IPS-15b (cell line): ENCODE measurements at regions not wholly inside any gene's neighbourhood (a gene's known extent, or its start where the extent isn't known, plus 50 kb on each side); places are given as distances from the start of the nearest gene placed in this dataset.

Experiments used
- H3K27me3 ChIP-seq: one replicate; pipeline ENCODE4 v1.6.1; 2013; ENCODE audit warnings: low read length; ENCODE audit not compliant: control insufficient read depth, insufficient read depth
- H3K36me3 ChIP-seq: one replicate; pipeline ENCODE4 v1.6.1; 2013; ENCODE audit warnings: low read length; ENCODE audit not compliant: control insufficient read depth, insufficient read depth
- H3K4me1 ChIP-seq: one replicate; pipeline ENCODE4 v1.6.1; 2013; ENCODE audit warnings: mild to moderate bottlenecking, low read length; ENCODE audit not compliant: control insufficient read depth, insufficient read depth
- H3K4me3 ChIP-seq: one replicate; pipeline ENCODE4 v1.5.1; 2013; ENCODE audit warnings: low read depth, low read length
- H3K9ac ChIP-seq: one replicate; pipeline ENCODE4 v1.6.1; 2013; ENCODE audit warnings: low read depth, mild to moderate bottlenecking, low read length
- H3K9me3 ChIP-seq: one replicate; pipeline ENCODE4 v1.6.1; 2013; ENCODE audit warnings: mild to moderate bottlenecking, low read length; ENCODE audit not compliant: control insufficient read depth, insufficient read depth

DNA sequence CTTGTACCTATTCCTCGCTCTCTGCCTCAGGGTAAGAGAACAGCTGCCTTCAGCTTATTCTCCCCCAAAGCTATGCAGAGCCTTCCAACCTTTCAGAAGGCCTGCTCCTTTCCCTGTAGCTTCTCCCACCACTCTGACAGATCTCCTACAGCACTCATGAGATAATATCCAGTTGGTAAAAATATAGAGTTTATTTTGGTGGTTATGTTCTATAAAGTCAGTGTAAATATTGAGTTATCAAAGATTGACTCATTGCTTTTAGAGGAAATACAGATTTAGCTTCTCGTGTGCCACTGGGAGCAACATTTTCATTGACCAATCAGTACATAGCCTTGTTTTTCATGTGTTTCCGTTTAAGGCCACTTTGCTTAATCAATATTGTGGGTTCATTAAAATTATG lies 216.2 kb upstream of the TECRL start:
- H3K4me1 ChIP-seq = no peaks in the 10 kb centered on the region
- H3K36me3 ChIP-seq = no peaks in the 10 kb centered on the region
- H3K9ac ChIP-seq = no peak overlapping the region
- H3K27me3 ChIP-seq = no peaks in the 10 kb centered on the region
- no peaks in the 10 kb centered on the region for H3K9me3 ChIP-seq
- no peak overlapping the region for H3K4me3 ChIP-seq

DNA sequence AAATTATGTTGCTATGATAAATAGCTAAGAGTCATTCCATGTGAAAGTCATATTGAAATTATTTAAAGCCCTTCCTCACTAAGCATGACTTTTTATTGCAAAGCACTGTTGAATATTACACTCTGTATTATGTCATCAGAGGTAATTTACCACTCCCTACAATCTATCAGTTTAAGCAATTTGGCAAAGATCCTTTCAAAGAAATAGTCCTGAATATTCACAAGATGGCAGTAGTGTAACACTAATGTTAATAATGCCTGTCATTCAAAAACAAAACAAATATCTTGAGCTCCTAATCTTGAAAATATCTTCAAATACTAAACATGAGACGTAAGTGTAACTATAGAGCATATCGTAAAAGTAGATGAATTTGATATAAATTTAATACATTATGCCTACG lies 208.6 kb upstream of the TECRL start:
- no peaks in the 10 kb centered on the region for H3K27me3 ChIP-seq
- no peak overlapping the region for H3K4me3 ChIP-seq
- H3K9me3 ChIP-seq = no peaks in the 10 kb centered on the region
- H3K36me3 ChIP-seq = no peaks in the 10 kb centered on the region
- H3K4me1 ChIP-seq = no peaks in the 10 kb centered on the region
- no peak overlapping the region for H3K9ac ChIP-seq

DNA sequence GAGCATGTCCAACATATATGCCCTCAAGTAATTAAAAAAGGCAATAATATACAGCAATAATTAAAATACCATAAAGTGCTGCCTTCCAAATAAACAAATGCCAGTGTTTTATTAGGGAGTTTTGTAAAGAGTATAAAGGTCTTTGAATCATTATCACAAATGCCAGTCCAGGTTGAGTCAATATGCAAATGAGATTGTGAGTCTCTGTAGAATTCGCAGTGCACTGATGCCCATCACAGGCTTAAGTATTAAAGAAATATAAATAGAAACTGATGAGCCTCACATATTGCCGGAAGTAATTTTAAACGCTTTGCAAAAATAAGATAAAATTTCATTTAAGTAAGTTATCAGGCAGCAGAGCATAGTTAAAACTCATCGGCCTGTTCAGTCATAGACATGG lies 205.0 kb upstream of the TECRL start:
- H3K4me1 ChIP-seq = no peaks in the 10 kb centered on the region
- H3K36me3 ChIP-seq = no peaks in the 10 kb centered on the region
- no peak overlapping the region for H3K9ac ChIP-seq
- H3K27me3 ChIP-seq = no peaks in the 10 kb centered on the region
- no peaks in the 10 kb centered on the region for H3K9me3 ChIP-seq
- no peak overlapping the region for H3K4me3 ChIP-seq

DNA sequence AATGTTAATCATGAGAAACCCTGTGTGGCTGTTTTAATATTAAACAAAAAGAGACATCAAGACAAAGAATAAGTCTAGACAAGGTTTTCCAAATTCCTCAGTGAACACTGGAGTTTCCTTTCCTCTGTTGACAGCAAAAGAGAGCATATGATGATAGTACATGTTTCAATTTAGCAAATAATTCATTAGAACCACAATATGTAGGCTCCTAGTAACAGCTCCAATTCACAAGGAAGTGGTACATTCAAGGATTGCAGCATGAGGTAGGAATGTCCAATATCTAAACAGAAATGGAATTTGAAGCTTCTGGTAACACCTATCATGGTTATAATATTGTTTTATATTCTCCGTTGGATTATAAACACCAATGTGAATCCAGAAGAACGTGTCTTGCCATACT lies 203.8 kb upstream of the TECRL start:
- H3K4me1 ChIP-seq = no peaks in the 10 kb centered on the region
- no peak overlapping the region for H3K4me3 ChIP-seq
- H3K9me3 ChIP-seq = no peaks in the 10 kb centered on the region
- no peak overlapping the region for H3K9ac ChIP-seq
- H3K27me3 ChIP-seq = no peaks in the 10 kb centered on the region
- no peaks in the 10 kb centered on the region for H3K36me3 ChIP-seq

DNA sequence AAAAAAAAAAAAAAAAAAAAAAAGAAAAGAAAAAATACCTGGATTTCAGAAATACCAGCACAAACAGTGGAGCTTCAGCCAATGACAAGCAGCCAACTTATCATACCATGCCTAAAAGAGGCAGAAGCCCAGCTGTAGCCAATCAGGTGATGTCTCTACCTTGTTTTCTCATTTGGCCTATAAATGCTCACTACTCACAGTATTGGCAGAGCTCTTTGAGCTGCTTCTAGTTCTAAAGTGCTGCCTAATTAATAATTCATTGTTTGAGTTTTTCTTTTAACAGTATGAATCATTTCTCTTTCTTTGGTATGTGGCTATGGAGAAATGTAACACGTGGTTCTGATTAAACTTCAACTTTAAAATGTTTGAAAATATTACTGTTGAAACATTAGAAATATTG lies 188.8 kb upstream of the TECRL start:
- Histone ChIP-seq H3K9ac (no peak overlapping the region), H3K4me3 (no peak overlapping the region), H3K27me3 (no peaks in the 10 kb centered on the region), H3K36me3 (no peaks in the 10 kb centered on the region), H3K9me3 (no peaks in the 10 kb centered on the region), H3K4me1 (no peaks in the 10 kb centered on the region)

DNA sequence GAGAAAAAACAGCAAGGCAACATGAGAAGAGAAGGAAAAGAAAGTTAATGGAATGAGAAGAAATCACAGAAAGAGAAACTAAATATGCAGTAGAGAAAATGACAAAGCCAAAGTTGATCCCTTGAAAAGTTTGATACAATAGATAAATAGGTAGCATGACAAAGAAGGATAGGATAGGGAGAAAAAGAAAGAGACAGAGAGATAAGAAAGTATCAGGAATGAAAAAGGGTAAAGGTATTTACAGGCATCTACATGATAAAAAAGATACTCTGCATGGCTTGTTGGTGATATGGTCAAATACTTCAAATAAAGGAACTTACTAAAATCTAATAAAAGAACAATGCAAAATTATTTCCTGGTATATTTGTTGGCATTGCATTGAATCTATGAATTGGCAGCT lies 185.5 kb upstream of the TECRL start:
- H3K36me3 ChIP-seq = no peaks in the 10 kb centered on the region
- H3K4me3 ChIP-seq = no peak overlapping the region
- H3K9ac ChIP-seq = no peak overlapping the region
- H3K4me1 ChIP-seq = no peaks in the 10 kb centered on the region
- H3K27me3 ChIP-seq = no peaks in the 10 kb centered on the region
- H3K9me3 ChIP-seq = no peaks in the 10 kb centered on the region

DNA sequence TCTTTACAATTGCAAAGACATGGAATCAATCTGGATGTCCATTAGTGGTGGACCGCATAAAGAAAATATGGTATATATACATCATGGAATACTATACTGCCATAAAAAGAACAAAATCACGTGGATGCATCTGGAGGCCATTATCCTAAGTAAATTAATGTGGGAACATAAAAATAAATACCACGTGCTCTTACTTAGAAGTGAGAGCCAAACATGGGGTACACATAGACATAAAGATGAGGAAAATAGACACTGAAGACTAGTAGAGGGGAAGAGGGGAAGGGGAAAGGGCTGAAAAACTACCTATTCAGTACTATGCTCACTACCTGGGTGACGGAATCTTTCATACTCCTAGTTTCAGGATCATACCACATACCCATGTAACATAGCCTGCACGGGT lies 179.3 kb upstream of the TECRL start:
- Histone ChIP-seq H3K9ac (no peak overlapping the region), H3K9me3 (no peaks in the 10 kb centered on the region), H3K4me1 (no peaks in the 10 kb centered on the region), H3K4me3 (no peak overlapping the region), H3K27me3 (no peaks in the 10 kb centered on the region), H3K36me3 (no peaks in the 10 kb centered on the region)

DNA sequence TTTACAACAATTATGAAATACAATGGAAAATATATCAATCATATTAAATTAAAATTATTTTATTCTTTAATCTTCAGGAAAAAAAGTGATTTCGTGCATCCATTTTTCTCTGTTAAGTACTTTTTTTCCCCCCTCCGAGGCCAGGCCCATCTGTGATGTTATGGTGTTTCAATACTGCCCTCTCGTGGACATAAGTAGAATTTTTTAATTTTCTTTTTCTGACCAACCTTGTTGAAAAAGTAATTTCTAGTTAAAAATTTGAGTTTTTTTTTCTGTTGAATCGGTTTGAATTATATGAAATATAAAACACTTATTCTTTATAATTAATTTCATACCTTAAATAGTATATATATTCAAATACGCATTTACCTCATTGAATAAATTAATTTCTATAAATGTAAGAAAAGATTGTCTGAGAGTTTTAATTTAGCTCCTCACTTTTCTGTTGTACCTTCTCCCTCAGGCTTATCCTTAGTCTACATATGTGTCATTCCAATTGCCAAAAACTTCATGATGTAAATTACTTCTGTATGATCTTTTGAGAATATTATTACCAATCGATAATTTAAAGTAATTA lies 175.8 kb upstream of the TECRL start:
- Histone ChIP-seq H3K9me3 (no peaks in the 10 kb centered on the region), H3K9ac (no peak overlapping the region), H3K36me3 (no peaks in the 10 kb centered on the region), H3K4me1 (no peaks in the 10 kb centered on the region), H3K4me3 (no peak overlapping the region), H3K27me3 (no peaks in the 10 kb centered on the region)

DNA sequence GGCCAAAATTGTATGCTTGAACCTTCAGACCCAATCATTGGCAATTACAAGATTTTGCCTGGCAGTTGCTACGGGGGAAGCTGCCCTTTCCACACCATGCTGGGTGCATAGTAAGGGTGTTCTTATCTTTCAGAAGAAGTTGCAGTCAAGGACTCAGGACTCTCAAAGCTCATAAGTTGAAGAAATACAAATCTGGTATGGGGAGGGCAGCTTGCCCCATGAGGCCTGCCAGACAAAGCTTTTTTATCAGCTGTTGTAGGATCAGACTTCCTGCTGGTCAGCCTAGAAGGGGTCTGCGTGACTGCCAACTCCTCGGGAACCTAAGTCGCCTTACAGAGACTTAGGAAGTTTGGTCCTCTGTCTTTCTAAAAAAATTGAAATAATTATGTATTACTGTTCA lies 174.9 kb upstream of the TECRL start:
- H3K4me1 ChIP-seq = no peaks in the 10 kb centered on the region
- no peaks in the 10 kb centered on the region for H3K36me3 ChIP-seq
- H3K9ac ChIP-seq = no peak overlapping the region
- H3K4me3 ChIP-seq = no peak overlapping the region
- no peaks in the 10 kb centered on the region for H3K9me3 ChIP-seq
- H3K27me3 ChIP-seq = no peaks in the 10 kb centered on the region

DNA sequence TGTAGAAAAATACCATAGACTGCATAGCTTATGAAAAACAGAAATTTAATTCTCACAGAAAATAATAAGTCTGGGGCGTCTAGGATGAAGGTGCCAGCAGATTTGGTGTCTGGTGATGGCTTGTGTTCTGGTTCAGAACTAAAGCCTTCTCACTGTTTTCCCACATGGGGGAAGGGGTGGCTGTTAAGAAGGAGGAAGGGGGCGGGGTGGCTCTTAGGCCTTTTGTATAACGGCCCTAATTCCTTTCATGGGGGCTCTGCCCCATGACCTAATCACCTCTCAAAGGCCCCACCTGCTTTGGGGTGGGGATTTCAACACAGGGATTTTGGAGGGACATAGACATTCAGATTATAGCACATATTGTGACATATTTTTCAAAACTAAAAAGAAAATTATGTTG lies 173.2 kb upstream of the TECRL start:
- no peaks in the 10 kb centered on the region for H3K9me3 ChIP-seq
- H3K9ac ChIP-seq = no peak overlapping the region
- no peak overlapping the region for H3K4me3 ChIP-seq
- H3K4me1 ChIP-seq = no peaks in the 10 kb centered on the region
- H3K36me3 ChIP-seq = no peaks in the 10 kb centered on the region
- no peaks in the 10 kb centered on the region for H3K27me3 ChIP-seq

DNA sequence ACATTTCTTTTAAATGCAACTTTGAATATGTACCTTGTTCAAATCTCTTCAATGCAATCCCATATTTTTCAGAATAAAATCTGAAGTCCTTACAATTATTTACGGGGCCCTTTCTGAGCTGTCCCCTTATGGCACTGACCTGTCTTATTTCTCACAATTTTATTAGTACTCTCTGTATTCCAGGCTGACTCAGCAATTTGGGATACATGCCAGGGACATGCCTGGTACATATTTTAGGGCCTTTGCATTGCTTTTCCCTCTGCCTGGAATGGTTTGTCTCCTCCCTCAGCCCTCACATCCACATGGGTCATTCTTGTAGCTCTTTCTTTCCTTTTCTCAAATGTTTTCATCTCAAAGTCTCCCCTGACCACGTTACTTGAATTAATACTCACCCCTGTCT lies 172.2 kb upstream of the TECRL start:
- H3K27me3 ChIP-seq = no peaks in the 10 kb centered on the region
- H3K4me1 ChIP-seq = no peaks in the 10 kb centered on the region
- H3K36me3 ChIP-seq = no peaks in the 10 kb centered on the region
- no peak overlapping the region for H3K4me3 ChIP-seq
- no peaks in the 10 kb centered on the region for H3K9me3 ChIP-seq
- no peak overlapping the region for H3K9ac ChIP-seq

DNA sequence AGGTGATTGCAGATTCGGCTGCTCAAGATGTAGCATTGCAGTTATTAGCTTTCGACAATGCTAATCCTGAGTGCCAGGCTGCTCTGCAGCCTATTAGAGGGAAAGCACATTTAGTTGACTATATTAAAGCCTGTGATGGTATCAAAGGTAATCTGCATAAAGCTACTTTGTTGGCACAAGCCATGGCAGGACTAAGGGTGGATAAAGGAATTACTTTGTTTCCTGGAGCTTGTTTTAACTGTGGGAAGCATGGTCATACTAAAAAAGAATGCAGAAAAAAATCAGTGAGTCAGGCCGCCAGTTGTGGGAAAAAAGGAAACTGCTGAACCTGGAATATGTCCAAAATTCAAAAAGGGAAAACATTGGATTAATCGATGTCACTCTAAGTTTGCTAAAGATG lies 154.9 kb upstream of the TECRL start:
- Histone ChIP-seq H3K4me3 (no peak overlapping the region), H3K9ac (no peak overlapping the region), H3K4me1 (no peaks in the 10 kb centered on the region)

DNA sequence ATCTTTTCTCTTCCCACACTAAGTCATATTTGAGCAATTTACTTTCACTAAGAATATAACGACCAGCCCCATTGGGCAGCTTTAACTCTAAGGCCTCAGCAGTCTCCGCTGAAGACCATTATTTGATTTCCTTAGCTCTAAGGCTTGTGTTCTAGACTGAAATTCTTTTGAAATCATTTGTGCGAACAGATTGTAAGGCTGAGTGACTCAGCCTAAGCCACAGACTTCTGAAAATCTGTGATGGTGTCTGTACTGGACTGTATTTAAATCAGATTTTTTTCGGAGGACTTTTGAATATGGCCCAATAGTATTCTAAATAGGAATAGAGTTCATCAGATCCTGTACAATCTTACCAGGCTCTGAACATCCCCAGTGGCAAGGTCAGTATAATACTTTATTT lies 150.3 kb upstream of the TECRL start:
- Histone ChIP-seq H3K9ac (no peak overlapping the region), H3K27me3 (no peaks in the 10 kb centered on the region), H3K4me3 (no peak overlapping the region), H3K36me3 (no peaks in the 10 kb centered on the region), H3K4me1 (no peaks in the 10 kb centered on the region), H3K9me3 (no peaks in the 10 kb centered on the region)

More for the DNA sequence above, 154.9 kb upstream of the TECRL start:
- no peaks in the 10 kb centered on the region for H3K36me3 ChIP-seq
- H3K27me3 ChIP-seq = no peaks in the 10 kb centered on the region
- no peaks in the 10 kb centered on the region for H3K9me3 ChIP-seq
